ENCODE measurements at regions not wholly inside any gene's neighbourhood (a gene's known extent, or its start where the extent isn't known, plus 50 kb on each side); places are given as distances from the start of the nearest gene placed in this dataset.

DNA sequence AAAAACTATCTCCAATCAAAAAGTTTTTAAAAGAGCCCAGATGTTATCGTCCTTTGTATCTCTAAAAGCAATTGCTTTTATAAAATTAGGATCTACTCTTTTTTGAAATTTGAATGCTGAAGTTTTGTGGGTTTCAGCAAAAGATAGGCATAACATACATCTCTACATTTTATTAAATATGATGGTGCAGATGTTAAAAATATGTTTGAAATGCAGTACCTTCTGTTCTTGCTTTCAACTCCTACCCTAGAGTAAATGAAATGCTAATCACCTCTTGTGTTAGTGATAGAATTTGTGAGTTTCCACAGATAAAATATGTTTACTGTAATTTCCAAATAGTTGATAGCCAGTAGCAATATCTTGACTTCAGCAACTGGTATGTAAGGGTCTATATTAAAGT, 95.7 kb upstream of the VPREB1 start:
- DNase-seq (ENCODE audit: low spot score): no peak

DNA sequence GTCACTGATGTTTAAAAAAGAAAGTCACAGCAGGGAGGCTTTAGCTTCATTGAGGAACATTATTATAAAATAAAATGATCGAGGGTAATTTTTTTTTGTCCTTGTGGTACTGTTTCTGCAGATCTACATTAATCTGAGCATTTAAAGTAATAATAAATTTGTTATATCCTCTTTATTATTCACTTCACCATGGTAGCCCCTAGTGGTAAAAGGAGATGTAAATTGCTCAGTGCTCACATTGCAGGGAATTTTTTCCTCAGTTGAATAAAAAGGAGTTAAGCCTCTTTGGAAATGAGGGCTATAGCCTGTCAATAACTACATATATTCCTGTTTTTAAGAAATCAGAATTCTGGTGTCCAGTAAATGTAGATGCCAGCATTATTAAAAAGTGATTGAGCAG, 99.7 kb upstream of the VPREB1 start:
- DNase-seq (ENCODE audit: low spot score): no peak

DNA sequence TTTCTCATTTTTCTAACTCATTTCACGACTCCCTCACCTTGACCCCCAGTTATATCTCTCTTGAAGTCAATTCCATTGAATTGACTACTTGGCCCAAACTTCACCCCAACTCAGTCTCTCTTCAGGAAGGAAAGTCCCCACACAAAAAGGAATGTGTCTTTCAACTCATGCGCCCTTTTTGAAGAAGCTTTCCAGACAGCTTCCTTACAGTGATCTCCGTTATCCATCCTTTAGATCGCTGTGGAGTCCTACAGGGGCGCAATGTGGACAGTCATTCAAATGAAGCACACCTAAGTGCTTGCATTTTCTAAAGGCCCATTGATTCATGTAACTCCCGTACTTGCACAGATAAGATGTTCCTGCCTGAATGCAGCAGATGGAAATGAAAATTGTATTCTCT, 101.1 kb upstream of the VPREB1 start:
- DNase-seq (ENCODE audit: low spot score): no peak

DNA sequence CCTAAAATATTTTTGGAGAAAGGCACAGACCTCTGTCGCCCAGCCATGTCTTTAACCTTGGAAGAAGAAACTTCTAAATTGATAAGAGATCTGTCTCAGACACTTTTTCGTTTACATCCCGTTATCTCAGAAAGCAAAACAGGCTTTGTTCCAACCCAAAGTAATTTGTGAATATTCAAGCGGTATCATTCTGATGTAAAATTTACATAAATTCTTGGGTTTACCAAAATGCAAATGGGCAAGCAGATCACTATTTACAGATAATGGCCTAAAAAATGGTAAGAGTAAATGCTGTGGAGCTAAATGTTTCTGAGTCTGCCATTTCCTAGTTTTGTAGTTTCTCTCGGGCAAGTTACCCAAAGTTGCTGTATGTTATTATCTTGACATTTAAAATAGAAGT, 101.9 kb upstream of the VPREB1 start:
- DNase-seq (ENCODE audit: low spot score): no peak

DNA sequence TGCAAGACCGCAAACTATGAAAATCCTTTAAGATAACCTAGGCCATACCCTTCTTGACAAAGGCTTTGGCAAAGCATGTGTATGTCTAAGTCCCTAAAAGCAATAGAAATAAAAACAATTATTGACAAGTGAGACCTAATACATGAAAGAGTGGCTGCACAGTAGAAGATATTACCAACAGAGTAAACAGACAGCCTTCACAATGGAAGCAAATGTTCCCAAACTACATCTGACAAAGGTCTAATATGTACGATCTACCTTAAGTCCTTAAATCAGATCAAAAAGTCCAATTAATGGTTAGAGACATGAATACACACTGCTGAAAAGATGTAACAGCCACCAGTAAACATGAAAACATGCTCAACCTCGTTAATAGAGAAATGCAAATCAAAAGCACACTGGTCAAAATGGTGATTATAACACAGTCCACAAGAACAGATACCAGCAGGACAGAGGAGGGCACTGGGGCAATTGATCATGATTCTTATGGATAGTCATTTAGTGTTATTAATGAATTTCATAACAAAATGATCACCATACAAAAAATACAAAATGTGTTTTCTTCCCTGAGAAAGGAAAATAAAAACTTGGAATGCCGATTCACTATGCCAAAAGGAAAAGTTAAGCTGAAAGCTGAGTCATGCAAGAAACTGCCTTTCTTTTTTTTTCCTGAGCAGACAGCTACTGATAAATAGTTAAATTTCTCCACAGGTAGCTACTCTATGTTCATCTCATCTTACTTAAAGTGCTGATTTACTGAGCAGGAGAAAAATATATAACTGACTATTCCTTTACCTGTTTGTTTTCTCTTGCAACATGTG, 102.6 kb upstream of the VPREB1 start:
- no peak for DNase-seq (ENCODE audit: low spot score)

DNA sequence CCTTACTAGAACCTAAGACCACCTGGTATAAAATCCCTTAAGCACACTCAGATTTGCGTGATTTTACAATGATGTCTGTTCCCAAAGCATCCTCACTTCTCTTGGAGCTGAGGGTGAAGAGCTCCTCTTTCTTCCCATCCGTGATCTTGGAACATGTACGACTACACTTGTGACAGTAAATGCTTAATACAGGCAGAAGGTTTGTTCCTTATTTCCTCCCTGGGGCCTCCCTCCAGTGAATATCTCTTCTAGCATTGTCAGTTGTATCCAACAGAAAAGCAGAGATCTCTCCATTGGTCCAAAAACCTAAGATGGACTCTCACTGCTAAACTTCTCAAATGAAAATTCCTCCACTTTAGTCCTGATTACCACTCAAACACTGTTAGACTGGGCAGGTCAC, 103.6 kb upstream of the VPREB1 start:
- DNase-seq (ENCODE audit: low spot score): no peak

DNA sequence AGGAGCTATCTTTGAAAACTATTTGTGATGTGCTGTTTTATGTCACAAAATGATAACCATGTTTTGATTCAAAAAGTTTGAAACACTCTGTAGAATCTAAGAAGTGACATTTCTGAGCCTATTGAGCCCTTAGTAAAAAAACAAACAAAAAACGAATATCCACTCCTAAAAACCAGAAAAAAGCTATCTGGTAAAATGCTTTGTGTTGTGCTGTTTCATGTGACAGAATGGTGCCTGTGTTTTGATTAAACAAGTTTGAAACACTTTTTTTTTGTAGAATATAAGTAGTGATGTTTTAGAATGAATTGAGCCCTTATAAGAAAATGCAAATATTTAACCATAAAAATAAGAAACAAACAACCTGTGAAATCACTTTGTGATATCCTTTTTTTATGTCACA, 105.2 kb upstream of the VPREB1 start:
- DNase-seq (ENCODE audit: low spot score): no peak

DNA sequence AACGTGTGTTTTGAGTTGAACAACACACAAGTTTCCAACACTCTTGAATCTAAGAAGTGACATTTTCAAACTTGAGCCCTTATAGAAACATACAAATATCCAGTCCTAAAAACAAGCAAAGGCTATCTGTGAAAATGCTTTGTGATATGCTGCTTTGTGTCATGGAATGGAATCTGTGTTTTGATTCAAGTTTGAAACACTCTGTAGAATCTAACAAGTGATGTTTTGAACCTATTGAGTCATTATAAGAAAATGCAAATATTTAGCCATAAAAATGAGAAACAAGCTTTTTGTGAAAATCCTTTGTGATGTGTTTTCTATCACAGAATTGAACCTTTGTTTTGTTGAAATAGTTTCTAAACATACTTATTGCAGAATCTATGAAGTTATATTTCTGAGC, 105.7 kb upstream of the VPREB1 start:
- DNase-seq (ENCODE audit: low spot score): no peak

DNA sequence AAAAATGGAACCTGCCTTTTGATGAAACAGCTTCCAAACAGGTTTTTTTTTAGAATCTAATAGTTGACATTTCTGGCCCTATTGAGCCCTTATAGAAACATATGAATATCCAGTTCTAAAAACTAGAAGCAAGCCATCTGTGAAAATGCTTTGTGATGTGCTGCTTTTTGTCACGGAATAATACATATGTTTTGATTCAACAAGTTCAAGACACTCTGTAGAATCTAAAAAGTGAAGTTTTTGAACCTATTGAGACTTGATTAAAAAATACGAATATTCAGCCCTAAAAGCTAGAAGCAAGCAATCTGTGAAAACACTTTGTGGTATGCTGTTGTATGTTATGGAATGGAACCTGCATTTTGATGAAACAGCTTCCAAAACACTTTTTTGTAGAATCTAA, 106.7 kb upstream of the VPREB1 start:
- DNase-seq (ENCODE audit: low spot score): no peak

DNA sequence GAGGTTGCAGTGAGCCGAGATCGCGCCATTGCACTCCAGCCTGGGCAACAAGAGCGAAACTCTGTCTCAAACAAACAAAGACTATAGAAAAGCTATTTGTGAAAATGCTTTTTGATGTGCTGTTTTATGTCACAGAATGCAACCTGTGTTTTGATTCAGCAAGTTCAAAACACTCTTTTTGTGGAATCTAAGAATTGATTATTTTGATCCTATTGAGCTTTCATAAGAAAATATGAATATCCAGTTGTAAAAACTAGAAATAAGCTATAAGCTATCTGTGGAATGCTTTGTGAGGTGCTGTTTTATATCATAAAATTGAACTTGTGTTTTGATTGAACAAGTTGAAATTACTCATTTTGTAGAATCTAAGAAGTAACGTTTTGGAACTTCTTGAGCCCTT, 110.7 kb upstream of the VPREB1 start:
- no peak for DNase-seq (ENCODE audit: low spot score)

DNA sequence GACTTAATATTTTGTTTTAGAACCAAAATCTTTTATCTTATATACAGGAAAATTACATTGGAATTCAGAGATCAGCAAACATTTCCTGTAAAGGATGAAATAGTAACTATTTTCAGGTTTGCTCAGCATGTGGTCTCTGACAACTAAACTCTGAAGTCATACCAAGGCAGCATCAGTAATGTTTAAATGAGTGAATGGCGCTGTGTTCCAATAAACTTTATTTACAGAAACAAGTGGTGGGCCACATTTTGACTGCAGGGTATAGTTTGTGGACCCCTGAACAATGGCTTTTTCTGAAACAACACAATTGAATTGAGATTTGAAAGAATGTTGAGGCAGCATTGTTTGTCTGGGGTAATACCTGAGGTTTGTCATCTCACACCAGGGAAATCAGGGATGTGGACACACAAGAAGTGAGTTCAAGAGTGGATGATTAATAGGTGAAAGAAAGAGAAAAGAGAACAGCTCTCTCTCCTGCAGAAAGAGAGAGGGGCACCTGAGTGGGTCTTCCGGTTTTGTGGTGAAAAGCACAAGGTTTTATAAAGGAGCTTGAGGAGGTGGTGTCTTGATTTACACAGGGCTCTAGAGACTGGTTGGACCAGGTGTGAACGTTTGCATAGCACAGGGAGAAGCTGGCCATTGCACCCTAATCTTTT, 113.5 kb upstream of the VPREB1 start:
- DNase-seq (ENCODE audit: low spot score): no peak

DNA sequence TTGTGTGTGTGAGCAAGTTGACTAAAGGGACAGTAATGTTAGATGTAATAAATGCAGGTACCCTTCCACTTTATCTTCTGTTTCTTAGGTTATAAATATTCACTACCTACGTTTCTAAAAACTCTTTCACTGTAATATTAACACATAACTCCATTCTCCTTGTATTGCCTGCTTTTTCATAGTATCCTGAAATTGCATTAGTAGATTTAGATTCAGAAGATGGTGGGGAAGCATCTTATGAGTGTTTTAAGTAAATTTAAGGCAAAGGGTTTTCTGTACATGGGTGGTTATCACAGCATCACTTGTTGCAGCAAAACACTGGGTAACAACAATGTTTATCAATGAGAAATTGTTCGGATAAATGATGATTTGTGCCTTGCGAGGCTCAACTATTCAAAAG, 115.2 kb upstream of the VPREB1 start:
- no peak for DNase-seq (ENCODE audit: low spot score)

DNA sequence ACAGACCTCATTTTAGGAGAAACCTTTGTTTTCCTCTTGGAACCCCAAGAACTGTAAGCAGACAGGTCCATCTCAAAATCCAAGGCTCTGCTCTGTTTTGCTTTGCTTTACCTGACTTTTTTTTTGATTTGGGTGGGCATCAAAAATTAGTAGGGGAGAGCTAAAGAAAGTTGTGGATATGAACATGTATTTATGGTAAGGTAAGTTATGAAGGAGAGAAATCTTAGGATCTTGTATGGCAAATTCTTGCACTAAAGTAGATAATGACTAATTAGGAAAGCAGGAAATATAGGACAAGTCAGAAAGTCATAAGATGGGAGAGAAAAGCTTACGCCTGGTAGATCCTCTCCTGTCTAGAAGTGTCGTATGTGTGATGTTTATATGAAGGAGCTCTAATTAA, 116.1 kb upstream of the VPREB1 start:
- DNase-seq (ENCODE audit: low spot score): no peak

DNA sequence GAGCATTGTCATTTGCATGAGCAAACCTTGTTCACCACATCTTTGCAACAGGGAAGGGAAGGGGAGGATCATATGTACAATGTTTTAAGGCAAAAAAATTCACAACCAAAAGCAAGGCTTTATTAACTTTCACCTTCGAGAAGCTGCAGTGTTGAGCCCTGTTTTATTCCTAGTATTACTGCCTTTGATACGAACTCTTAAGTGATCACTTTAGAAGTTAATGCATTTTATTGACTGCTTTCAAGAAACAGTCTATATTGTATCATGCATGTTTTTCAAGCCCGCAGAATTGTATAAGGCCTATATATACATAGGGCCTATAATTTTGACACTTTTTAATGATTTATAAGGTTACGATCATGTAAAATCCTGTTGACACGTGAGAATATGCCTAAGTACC, 117.5 kb upstream of the VPREB1 start:
- DNase-seq (ENCODE audit: low spot score): no peak

DNA sequence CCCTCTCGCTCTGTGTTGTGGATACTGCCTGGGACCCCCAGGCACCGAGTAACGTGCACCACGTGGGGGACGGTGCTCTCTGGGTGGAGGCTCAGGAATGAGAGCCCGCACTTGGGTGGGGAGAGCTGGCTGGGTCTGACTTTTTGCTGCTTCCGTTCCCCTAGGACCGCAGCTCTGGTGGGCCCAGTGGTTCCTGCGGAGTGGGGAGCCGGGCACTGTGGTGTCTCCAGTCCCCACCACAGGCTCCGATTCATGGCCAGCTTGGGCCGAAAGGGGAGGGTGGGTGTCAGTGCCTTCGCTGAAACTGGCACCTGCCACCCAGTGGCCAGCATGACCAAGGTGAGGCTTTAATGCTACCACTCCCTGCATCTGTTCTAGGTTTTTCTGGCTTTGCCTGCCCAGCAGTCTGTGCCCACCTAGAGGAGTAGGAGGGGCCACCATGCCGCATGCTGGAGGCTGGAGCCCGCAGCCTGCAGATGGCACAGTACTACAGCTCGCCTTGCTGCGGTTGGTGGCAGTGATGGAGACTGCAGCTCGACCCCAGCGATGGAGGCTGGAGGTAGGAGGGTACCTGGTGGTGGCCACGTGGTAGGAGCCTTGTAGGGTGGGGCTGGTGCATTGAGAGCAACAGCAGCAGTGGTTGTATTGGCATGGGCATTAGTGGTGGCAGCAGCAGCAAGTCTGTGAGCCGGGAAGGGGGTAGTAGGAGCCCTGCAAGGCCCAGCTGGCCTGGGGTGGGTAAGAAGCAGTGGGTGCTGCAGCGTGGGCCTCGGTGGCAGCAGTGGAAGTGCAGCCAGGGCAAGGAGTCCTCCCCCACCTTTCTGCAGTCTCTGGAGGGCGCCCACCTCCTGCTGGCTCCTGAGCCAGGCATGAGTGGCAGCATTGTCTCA, 118.8 kb upstream of the VPREB1 start:
- no peak for DNase-seq (ENCODE audit: low spot score)

DNA sequence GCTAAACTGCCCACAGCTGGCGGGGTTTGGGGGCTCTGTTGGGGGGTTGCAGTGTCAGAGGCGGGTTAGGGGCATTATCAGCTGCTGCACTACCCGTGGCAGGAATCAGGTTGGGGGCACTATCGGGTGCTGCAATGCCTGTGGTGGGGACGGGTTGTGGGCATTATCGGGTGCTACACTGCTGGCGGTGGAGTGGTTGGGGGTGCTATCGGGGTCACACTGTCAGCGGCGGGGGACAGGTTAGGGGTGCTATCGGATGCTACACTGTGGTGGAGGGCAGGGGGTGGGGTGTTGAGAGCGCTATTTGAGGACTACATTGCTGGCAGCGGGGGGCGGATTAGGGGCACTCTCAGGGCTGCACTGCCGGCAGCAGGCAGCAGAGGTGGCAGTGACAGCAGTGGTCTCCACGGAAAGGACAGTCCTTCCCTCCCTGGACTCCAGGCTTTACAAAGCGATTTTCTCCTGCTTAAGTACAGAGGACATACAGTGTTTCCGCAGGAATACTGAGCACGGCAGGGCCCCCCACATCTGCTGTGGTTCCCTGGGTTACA, 119.5 kb upstream of the VPREB1 start:
- DNase-seq (ENCODE audit: low spot score): no peak

DNA sequence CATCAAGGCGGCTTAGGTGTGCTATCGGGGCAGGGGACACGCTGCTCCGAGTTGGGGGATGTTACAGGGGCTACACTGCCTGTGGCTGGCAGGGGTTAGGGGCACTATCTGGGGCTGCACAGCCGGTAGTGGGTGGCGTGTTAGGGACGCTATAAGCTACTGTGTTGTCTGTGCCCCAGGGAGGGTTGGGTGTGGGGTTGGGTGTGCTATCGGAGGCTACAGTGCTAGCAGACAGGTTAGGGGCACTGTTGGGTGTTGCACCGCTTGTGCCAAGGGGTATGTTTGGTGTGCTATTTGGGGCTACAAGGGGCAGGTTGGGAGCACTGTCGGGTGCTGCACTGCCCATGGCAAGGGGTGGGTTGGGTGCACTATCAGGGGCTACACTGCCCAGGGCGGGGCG, 120.2 kb upstream of the VPREB1 start:
- DNase-seq (ENCODE audit: low spot score): no peak

DNA sequence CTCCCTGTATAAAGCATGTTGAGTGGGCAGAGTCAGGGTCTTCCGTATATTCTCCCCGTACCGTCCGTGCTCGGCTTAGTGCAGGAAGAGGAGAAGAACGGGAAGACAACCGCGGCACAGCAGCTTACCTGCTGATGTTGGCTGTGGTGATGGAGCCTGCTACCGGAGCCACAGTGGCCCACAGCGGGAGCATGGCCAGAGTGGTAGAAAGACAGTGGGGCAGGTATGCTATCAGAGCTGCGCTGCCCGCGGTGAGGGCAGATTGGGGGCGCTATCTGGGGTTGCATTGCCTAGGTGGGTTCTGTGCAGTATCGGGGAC, 120.7 kb upstream of the VPREB1 start:
- DNase-seq (ENCODE audit: low spot score): no peak

DNA sequence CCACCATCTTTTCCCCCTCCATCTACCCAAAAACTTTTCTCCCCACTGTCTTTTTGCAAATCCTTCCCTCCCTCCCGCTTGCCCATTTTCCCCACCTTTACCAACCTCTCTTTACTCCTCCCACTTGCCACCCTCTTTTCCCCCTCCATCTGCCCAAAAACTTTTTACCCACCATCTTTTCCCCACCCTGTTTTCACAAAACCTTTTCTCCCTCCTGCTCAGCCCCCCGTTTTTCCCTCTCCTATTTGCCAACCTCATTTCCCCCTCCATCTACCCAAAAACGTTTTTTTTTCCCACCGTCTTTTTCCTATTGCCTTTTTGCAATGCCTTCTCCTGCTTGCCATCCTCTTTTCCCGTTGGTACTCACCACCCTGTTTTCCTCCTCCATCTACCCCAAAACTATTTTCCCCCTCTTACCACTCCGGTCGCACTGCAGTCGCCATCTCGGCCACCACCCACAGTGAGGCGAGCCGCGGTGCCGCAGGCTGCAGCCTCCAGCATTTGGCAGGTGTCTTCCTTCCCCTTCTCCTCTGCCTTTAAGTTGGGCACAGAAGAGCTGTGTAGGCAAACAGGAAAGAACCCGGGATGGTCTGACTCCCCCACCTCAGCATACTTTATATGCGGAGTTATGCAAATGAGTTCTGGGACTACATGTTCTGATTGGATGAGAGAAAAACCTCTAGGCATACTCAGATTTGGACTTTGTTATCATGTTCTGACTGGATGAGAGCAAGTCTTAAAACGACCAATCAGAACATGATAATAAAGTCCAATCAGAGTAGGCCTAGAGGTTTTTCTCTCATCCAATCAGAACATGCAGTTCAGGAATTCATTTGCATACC, 121.2 kb upstream of the VPREB1 start:
- no peak for DNase-seq (ENCODE audit: low spot score)

DNA sequence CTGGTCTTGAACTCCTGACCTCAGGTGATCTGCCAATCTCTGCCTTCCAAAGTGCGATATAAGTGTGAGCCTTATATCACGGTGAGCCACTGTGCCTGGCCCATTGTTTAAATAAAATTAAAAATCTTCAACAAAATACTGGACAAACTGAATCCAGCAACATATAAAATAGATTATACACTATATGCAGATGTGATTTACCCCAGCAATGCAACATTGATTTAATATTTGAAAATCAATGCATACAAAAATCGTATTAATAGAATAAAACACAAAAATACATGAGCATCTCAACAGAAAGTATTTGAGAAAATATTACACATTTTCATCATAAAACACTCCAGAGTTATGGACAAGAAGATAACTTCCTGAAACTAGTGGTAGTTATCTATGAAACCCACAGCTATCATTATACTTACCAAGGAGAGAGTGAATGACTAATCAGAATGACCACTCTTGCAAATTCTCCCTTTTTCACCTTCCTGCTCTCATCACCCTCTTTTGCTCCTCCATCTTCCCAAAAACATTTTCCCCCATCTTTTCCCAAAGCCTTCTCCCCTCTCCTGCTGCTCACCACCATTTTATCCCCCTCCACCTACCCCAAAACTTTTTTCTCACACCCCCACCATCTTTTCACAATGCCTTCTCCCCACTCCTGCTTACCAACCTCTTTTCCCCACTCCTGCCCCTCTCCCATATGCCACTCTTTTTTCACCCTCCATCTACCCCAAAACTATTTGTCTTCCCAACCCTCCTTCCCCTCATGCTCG, 122.1 kb upstream of the VPREB1 start:
- no peak for DNase-seq (ENCODE audit: low spot score)

DNA sequence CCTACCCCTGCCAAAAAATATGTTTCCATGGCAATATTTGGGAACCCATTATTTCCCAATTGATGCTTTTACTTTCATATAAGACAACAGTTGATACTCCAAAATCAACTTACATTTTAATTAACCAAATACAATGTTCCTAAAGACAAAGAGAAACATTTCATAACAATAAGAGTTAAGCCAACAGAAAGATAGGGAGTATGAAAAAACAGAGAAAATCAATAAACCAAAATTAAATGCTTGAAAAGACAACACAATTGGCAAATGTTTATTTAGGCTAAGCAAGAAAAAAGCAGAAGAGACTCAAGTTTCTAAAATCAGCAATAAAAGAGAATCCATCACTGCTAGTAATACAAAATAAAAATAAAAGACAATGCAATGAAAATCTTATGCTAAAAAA, 123.1 kb upstream of the VPREB1 start:
- DNase-seq (ENCODE audit: low spot score): no peak

All from CD4-positive, alpha-beta T cell treated with Interleukin-6 at 100 ng/mL for 8 hours (primary cell).